Loucy (cell line): ENCODE measurements at regions not wholly inside any gene's neighbourhood (a gene's known extent, or its start where the extent isn't known, plus 50 kb on each side); places are given as distances from the start of the nearest gene placed in this dataset.
"Not testable (repeated sequence)": the region's sequence is repeated elsewhere in the genome, so short reads cannot be mapped to it uniquely, and the experiment has no call there.

Source experiments
- H2AFZ ChIP-seq: fragments of 200-600 bp; sonication (generic); 2 replicates; pipeline ENCODE4 v1.6.0; 2016; ENCODE audit warnings: antibody characterized with exemption, mild to moderate bottlenecking, low read length, moderate library complexity
- H3F3A ChIP-seq: fragments of 200-600 bp; 2 replicates; pipeline ENCODE4 v1.6.0; 2016; ENCODE audit warnings: antibody characterized with exemption, low read depth, mild to moderate bottlenecking
- H3K27me3 ChIP-seq: fragments of 200-600 bp; sonication (generic); 2 replicates; pipeline ENCODE4 v1.6.1; 2014; ENCODE audit warnings: low read length, mild to moderate bottlenecking; ENCODE audit not compliant: insufficient read depth, poor library complexity, severe bottlenecking
- H3K36me3 ChIP-seq: fragments of 200-600 bp; sonication (generic); 2 replicates; pipeline ENCODE4 v1.6.1; 2016; ENCODE audit warnings: low read length; ENCODE audit not compliant: insufficient read depth
- H3K4me1 ChIP-seq: fragments of 200-600 bp; sonication (generic); 2 replicates; pipeline ENCODE4 v1.5.1; 2014; ENCODE audit warnings: low read length, mild to moderate bottlenecking; ENCODE audit not compliant: insufficient read depth, poor library complexity, severe bottlenecking
- H3K4me2 ChIP-seq: fragments of 200-600 bp; sonication (generic); 2 replicates; pipeline ENCODE4 v1.6.0; 2014; ENCODE audit warnings: antibody characterized with exemption, low read length, low read depth, mild to moderate bottlenecking; ENCODE audit not compliant: poor library complexity, severe bottlenecking
- H3K4me3 ChIP-seq: fragments of 200-600 bp; sonication (generic); 2 replicates; pipeline ENCODE4 v1.5.1; 2014; ENCODE audit warnings: low read length, mild to moderate bottlenecking, mixed read lengths; ENCODE audit not compliant: poor library complexity, severe bottlenecking
- H3K79me2 ChIP-seq: fragments of 200-600 bp; sonication (generic); 2 replicates; pipeline ENCODE4 v1.6.1; 2014; ENCODE audit warnings: low read length; ENCODE audit not compliant: insufficient read depth
- H3K9ac ChIP-seq: fragments of 200-600 bp; sonication (generic); 2 replicates; pipeline ENCODE4 v1.6.0; 2014; ENCODE audit warnings: mild to moderate bottlenecking, low read depth, low read length, moderate library complexity; ENCODE audit not compliant: poor library complexity, severe bottlenecking
- H3K9me2 ChIP-seq: fragments of 200-600 bp; sonication (generic); replicated peaks from 2 replicates; pipeline ENCODE4 v1.6.1; 2016; ENCODE audit warnings: low read depth, low read length, mixed read lengths
- H3K9me3 ChIP-seq: fragments of 200-600 bp; sonication (generic); 2 replicates; pipeline ENCODE4 v1.6.1; 2014; ENCODE audit warnings: mild to moderate bottlenecking, antibody characterized with exemption, low read length, low read depth; ENCODE audit not compliant: insufficient read depth
- H4K20me1 ChIP-seq: fragments of 200-600 bp; sonication (generic); 2 replicates; pipeline ENCODE4 v1.6.0; 2014; ENCODE audit warnings: antibody characterized with exemption, low read length, mild to moderate bottlenecking; ENCODE audit not compliant: insufficient read depth, poor library complexity, severe bottlenecking
- EZH2phosphoT487 ChIP-seq: fragments of 200-600 bp; IDR thresholded peaks from 2 replicates; pipeline ENCODE4 v1.6.1; 2018; ENCODE audit warnings: antibody characterized with exemption, mild to moderate bottlenecking, moderate library complexity, borderline replicate concordance
- TF ChIP-seq, protein P1 (sequence below): fragments of 200-600 bp; sonication (generic); conservative IDR thresholded peaks from 2 replicates; pipeline ENCODE4 v1.5.1; 2014; ENCODE audit warnings: mild to moderate bottlenecking, antibody characterized with exemption, low read length

DNA sequence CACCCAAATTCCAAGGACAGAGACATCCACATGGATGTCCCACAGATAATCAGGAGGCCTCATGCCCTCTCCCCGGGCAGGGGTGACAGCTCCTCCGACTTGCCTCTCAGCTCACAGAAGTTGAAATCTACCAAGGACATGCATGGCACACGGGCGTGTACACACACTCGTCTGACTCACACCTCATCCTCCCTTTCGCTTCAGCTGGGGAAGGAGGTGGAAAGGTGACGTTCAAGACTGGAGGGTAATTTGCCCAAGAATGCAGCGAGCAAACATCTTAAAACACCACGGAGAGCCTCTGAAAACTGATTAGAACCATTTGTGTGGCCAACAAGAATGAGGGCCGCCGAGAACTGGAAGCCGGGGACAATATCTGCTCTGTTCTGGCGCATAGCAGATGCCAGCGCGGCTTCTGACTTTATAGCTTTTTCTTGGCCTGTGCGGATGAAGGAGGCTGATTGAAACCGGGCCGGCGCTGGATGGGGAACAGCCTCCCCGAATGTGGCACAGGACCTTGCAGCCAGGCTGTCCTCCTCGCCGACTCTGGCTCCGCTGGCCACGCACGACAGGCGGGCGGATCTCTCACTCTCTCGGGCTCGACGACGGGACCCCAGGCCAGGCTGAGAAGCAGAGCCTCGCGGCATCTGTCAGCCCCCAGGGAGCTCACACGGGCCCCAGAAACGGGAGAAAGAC, 100.9 kb downstream of the C16orf95 start:
- Histone ChIP-seq H3K9me3 (no peaks in the 10 kb centered on the region), H3K36me3 (no peaks in the 10 kb centered on the region), H4K20me1 (no peaks in the 10 kb centered on the region), H3F3A (no peaks in the 10 kb centered on the region), H3K4me2 (no peak overlapping the region), H3K9ac (no peak overlapping the region), H3K4me1 (no peaks in the 10 kb centered on the region), H3K9me2 (no peaks in the 10 kb centered on the region), H2AFZ (no peak overlapping the region), H3K4me3 (no peak overlapping the region), H3K79me2 (no peaks in the 10 kb centered on the region), H3K27me3 (no peaks in the 10 kb centered on the region)
- TF ChIP-seq, protein P1, sequence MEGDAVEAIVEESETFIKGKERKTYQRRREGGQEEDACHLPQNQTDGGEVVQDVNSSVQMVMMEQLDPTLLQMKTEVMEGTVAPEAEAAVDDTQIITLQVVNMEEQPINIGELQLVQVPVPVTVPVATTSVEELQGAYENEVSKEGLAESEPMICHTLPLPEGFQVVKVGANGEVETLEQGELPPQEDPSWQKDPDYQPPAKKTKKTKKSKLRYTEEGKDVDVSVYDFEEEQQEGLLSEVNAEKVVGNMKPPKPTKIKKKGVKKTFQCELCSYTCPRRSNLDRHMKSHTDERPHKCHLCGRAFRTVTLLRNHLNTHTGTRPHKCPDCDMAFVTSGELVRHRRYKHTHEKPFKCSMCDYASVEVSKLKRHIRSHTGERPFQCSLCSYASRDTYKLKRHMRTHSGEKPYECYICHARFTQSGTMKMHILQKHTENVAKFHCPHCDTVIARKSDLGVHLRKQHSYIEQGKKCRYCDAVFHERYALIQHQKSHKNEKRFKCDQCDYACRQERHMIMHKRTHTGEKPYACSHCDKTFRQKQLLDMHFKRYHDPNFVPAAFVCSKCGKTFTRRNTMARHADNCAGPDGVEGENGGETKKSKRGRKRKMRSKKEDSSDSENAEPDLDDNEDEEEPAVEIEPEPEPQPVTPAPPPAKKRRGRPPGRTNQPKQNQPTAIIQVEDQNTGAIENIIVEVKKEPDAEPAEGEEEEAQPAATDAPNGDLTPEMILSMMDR: no peak
- TF ChIP-seq EZH2phosphoT487: no peak

DNA sequence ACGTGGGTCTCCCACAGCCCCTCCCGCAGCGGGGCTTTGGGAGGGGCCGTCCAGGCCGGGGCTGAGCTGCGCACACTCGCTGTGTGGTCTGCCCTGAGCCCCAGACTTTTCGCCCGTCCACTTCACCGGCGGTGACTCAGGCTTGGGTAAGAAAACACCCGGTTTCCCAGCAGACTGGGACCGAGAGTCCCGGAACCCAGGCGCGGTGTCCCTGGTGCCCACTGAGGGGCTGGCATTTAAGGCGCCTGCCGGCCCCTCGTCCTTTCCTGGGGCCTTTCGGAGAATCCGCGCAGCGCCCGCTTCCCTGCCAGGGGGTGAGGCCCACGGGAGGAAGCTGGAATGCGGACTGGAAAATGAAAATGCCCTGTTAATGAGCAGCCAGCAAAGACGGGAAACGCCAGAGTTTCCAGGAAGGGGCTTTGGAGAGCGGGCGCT, 100.3 kb downstream of the C16orf95 start:
- no peak overlapping the region for H2AFZ ChIP-seq
- H3K9ac ChIP-seq: no peak overlapping the region
- H3K4me1 ChIP-seq: no peaks in the 10 kb centered on the region
- H3K9me3 ChIP-seq: no peaks in the 10 kb centered on the region
- no peak overlapping the region for H3K4me3 ChIP-seq
- H3F3A ChIP-seq: no peaks in the 10 kb centered on the region
- TF ChIP-seq EZH2phosphoT487: no peak
- TF ChIP-seq, protein P1: no peak
- no peak overlapping the region for H3K4me2 ChIP-seq
- H3K9me2 ChIP-seq: no peaks in the 10 kb centered on the region
- no peaks in the 10 kb centered on the region for H4K20me1 ChIP-seq
- no peaks in the 10 kb centered on the region for H3K36me3 ChIP-seq
- H3K27me3 ChIP-seq: no peaks in the 10 kb centered on the region
- no peaks in the 10 kb centered on the region for H3K79me2 ChIP-seq

DNA sequence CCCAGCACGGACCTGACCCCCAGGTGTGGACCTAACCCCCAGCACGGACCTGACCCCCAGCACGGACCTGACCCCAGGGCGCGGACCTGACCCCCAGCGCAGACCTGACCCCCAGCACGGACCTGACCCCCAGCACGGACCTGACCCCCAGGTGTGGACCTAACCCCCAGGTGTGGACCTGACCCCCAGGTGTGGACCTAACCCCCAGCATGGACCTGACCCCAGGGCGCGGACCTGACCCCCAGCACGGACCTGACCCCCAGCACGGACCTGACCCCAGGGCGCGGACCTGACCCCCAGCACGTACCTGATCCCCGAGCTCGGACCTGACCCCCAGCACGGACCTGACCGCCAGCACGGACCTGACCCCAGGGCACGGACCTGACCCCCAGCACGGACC, 99.4 kb downstream of the C16orf95 start:
- H3K4me1 ChIP-seq, H3K79me2 ChIP-seq, H4K20me1 ChIP-seq, H3K9ac ChIP-seq, H3K9me2 ChIP-seq, H2AFZ ChIP-seq, H3K4me2 ChIP-seq, H3F3A ChIP-seq, H3K36me3 ChIP-seq, H3K9me3 ChIP-seq, H3K27me3 ChIP-seq, H3K4me3 ChIP-seq: not testable (repeated sequence)
